ENCODE measurements at regions not wholly inside any gene's neighbourhood (a gene's known extent, or its start where the extent isn't known, plus 50 kb on each side); places are given as distances from the start of the nearest gene placed in this dataset.

DNA sequence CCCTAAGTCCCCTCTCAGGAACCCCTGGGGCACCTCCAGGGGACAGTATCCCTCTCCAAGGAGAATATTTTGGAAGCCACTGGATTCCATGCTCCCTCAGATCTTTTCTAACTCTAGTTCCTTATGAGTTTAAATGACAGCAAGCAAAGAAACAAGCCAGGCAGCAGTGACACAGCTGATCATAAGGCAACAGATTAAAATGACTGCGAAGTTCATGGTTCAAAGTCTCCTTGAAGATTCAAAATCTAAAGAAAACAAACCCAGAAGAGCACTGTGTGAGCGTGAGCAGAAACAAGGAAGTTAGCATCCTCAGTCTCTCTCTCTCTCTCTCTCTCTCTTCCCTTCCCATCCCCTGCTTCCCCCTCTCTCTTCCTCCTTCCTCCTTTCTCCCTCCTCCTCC lies 316.7 kb upstream of the SLC30A5 start:
- Histone ChIP-seq H3K27ac (no peak overlapping the region), H3K36me3 (no peaks in the 10 kb centered on the region), H3K4me3 (ENCODE audit: low read depth, low read length) (no peak overlapping the region), H3K27me3 (ENCODE audit: insufficient read depth, low read depth, severe bottlenecking) (no peaks in the 10 kb centered on the region), H3K9me3 (ENCODE audit: severe bottlenecking) (no peaks in the 10 kb centered on the region)
- DNase-seq, result no peak
- TF ChIP-seq, protein P1, sequence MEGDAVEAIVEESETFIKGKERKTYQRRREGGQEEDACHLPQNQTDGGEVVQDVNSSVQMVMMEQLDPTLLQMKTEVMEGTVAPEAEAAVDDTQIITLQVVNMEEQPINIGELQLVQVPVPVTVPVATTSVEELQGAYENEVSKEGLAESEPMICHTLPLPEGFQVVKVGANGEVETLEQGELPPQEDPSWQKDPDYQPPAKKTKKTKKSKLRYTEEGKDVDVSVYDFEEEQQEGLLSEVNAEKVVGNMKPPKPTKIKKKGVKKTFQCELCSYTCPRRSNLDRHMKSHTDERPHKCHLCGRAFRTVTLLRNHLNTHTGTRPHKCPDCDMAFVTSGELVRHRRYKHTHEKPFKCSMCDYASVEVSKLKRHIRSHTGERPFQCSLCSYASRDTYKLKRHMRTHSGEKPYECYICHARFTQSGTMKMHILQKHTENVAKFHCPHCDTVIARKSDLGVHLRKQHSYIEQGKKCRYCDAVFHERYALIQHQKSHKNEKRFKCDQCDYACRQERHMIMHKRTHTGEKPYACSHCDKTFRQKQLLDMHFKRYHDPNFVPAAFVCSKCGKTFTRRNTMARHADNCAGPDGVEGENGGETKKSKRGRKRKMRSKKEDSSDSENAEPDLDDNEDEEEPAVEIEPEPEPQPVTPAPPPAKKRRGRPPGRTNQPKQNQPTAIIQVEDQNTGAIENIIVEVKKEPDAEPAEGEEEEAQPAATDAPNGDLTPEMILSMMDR (IDR thresholded peaks at IDR 0.05; ENCODE audit: low read depth, low read length), result no peak

GRCh38 chr5:68778484-68778883 lies 315.3 kb upstream of the SLC30A5 start:
- DNase-seq, result no peak
- no peaks in the 10 kb centered on the region for H3K36me3 ChIP-seq
- H3K27ac ChIP-seq, result no peak overlapping the region
- TF ChIP-seq, protein P1 (IDR thresholded peaks at IDR 0.05; ENCODE audit: low read depth, low read length), result no peak
- H3K4me3 ChIP-seq (ENCODE audit: low read depth, low read length), result no peak overlapping the region
- H3K27me3 ChIP-seq (ENCODE audit: insufficient read depth, low read depth, severe bottlenecking), result no peaks in the 10 kb centered on the region
- no peaks in the 10 kb centered on the region for H3K9me3 ChIP-seq (ENCODE audit: severe bottlenecking)

- TF ChIP-seq, protein P1 (IDR thresholded peaks at IDR 0.05; ENCODE audit: low read depth, low read length), result no peak
- Histone ChIP-seq H3K36me3 (no peaks in the 10 kb centered on the region), H3K9me3 (ENCODE audit: severe bottlenecking) (peaks cover 4% of the 10 kb centered on the region), H3K27me3 (ENCODE audit: insufficient read depth, low read depth, severe bottlenecking) (no peaks in the 10 kb centered on the region), H3K4me3 (ENCODE audit: low read depth, low read length) (no peak overlapping the region), H3K27ac (no peak overlapping the region)
- no peak for DNase-seq
Measured at GRCh38 chr5:68780299-68780955, 313.4 kb upstream of the SLC30A5 start.

GRCh38 chr5:68793074-68793473 lies 300.7 kb upstream of the SLC30A5 start:
- H3K4me3 ChIP-seq (ENCODE audit: low read depth, low read length), result no peak overlapping the region
- TF ChIP-seq, protein P1 (IDR thresholded peaks at IDR 0.05; ENCODE audit: low read depth, low read length), result no peak
- no peaks in the 10 kb centered on the region for H3K36me3 ChIP-seq
- no peaks in the 10 kb centered on the region for H3K9me3 ChIP-seq (ENCODE audit: severe bottlenecking)
- no peak overlapping the region for H3K27ac ChIP-seq
- H3K27me3 ChIP-seq (ENCODE audit: insufficient read depth, low read depth, severe bottlenecking), result no peaks in the 10 kb centered on the region
- DNase-seq, result no peak

DNA sequence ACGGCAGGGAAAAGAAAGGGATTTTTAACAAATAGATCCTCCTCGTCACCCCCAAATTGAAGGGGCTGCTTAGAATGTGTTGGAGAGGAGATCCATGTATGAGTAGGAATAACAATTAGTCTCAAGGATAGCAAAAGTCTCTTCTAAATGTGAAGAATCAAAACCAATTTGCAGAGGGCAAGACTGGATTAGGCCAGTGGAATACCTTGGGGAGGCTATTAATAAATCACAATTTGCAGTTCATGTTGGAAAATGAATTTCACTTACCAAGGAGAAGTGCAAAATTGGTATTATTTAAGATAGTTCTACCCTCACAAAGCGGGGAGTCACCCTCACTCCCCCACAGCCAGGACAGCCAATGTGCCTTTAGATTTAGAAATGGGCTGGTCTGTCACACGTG lies 299.8 kb upstream of the SLC30A5 start:
- no peak overlapping the region for H3K4me3 ChIP-seq (ENCODE audit: low read depth, low read length)
- DNase-seq, result no peak
- H3K9me3 ChIP-seq (ENCODE audit: severe bottlenecking), result no peaks in the 10 kb centered on the region
- TF ChIP-seq, protein P1 (IDR thresholded peaks at IDR 0.05; ENCODE audit: low read depth, low read length), result no peak
- H3K27ac ChIP-seq, result no peak overlapping the region
- H3K36me3 ChIP-seq, result no peaks in the 10 kb centered on the region
- H3K27me3 ChIP-seq (ENCODE audit: insufficient read depth, low read depth, severe bottlenecking), result no peaks in the 10 kb centered on the region

DNA sequence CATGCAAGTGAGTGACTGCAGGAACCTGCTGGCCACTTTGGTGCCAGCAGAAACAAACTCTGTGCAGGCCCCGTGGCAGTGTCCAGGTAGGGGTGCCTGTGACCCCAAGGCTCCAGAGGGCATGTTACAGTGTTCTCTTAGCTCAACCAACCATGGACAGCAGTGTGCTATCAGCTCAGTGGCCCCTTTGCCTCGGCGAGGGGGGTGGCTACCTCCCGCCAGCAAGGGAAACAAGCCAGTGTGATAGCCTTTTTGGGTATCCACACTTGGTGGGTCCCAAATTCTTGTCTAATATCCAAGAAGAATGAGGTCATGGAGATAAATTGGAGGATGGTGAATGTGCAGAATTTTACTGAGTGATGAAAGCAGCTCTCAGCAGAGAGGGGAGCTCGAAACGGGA lies 298.6 kb upstream of the SLC30A5 start:
- H3K4me3 ChIP-seq (ENCODE audit: low read depth, low read length), result no peak overlapping the region
- TF ChIP-seq, protein P1 (IDR thresholded peaks at IDR 0.05; ENCODE audit: low read depth, low read length), result no peak
- no peaks in the 10 kb centered on the region for H3K9me3 ChIP-seq (ENCODE audit: severe bottlenecking)

More for the DNA sequence above, 298.6 kb upstream of the SLC30A5 start:
- H3K36me3 ChIP-seq, result no peaks in the 10 kb centered on the region
- H3K27me3 ChIP-seq (ENCODE audit: insufficient read depth, low read depth, severe bottlenecking), result no peaks in the 10 kb centered on the region
- no peak overlapping the region for H3K27ac ChIP-seq
- DNase-seq, result no peak
